ENCODE measurements at regions not wholly inside any gene's neighbourhood (a gene's known extent, or its start where the extent isn't known, plus 50 kb on each side); places are given as distances from the start of the nearest gene placed in this dataset.
A peak's percentile ranks its signal among the peaks of the same experiment; 100 is the strongest.

GRCh38 chr6:16974704-16975359 is 127.0 kb upstream of the STMND1 start:
- DNase-seq (ENCODE audit: low read depth), result no peak

GRCh38 chr6:16974387-16974673 is 127.5 kb upstream of the STMND1 start:
- no peak for DNase-seq (ENCODE audit: low read depth)

- DNase-seq (ENCODE audit: low read depth), result no peak
Measured at GRCh38 chr6:16973545-16974386, 128.1 kb upstream of the STMND1 start.

GRCh38 chr6:16973051-16973450 is 128.8 kb upstream of the STMND1 start:
- DNase-seq (ENCODE audit: low read depth), result no peak

GRCh38 chr6:16972535-16972934 is 129.3 kb upstream of the STMND1 start:
- no peak for DNase-seq (ENCODE audit: low read depth)

GRCh38 chr6:16969699-16970655 is 131.9 kb upstream of the STMND1 start:
- no peak for DNase-seq (ENCODE audit: low read depth)

- no peak for DNase-seq (ENCODE audit: low read depth)
Measured at GRCh38 chr6:16968101-16968500, 133.7 kb upstream of the STMND1 start.

- DNase-seq (ENCODE audit: low read depth), result no peak
Measured at GRCh38 chr6:16967470-16967817, 134.4 kb upstream of the STMND1 start.

- DNase-seq (ENCODE audit: low read depth), result no peak
Measured at GRCh38 chr6:16966791-16967469, 134.9 kb upstream of the STMND1 start.

GRCh38 chr6:16965689-16966088 is 136.2 kb upstream of the STMND1 start:
- no peak for DNase-seq (ENCODE audit: low read depth)

- DNase-seq (ENCODE audit: low read depth), result peak; percentile 60
Measured at GRCh38 chr6:16964553-16965499, 137.0 kb upstream of the STMND1 start.

GRCh38 chr6:16961577-16961976 is 140.3 kb upstream of the STMND1 start:
- no peak for DNase-seq (ENCODE audit: low read depth)

GRCh38 chr6:16959789-16960188 is 142.1 kb upstream of the STMND1 start:
- no peak for DNase-seq (ENCODE audit: low read depth)

GRCh38 chr6:16956361-16956760 is 145.5 kb upstream of the STMND1 start:
- DNase-seq (ENCODE audit: low read depth), result no peak

GRCh38 chr6:16955899-16956298 is 146.0 kb upstream of the STMND1 start:
- DNase-seq (ENCODE audit: low read depth), result no peak

- DNase-seq (ENCODE audit: low read depth), result no peak
Measured at GRCh38 chr6:16953905-16954304, 147.9 kb upstream of the STMND1 start.

- DNase-seq (ENCODE audit: low read depth), result no peak
Measured at GRCh38 chr6:16953446-16953845, 148.4 kb upstream of the STMND1 start.

- DNase-seq (ENCODE audit: low read depth), result no peak
Measured at GRCh38 chr6:16950825-16951495, 150.9 kb upstream of the STMND1 start.

- no peak for DNase-seq (ENCODE audit: low read depth)
Measured at GRCh38 chr6:16950302-16950701, 151.5 kb upstream of the STMND1 start.

GRCh38 chr6:16949716-16950115 is 152.1 kb upstream of the STMND1 start:
- no peak for DNase-seq (ENCODE audit: low read depth)
